Suprapubic skin (tissue), 3 donors: ENCODE measurements at regions not wholly inside any gene's neighbourhood (a gene's known extent, or its start where the extent isn't known, plus 50 kb on each side); places are given as distances from the start of the nearest gene placed in this dataset.
"Not testable (repeated sequence)": the region's sequence is repeated elsewhere in the genome, so short reads cannot be mapped to it uniquely, and the experiment has no call there.

Source experiments
- CTCF ChIP-seq, 2 donors: fragments of 200-600 bp in 1 of 2; fragments of 450-650 bp in 1 of 2; sonication (generic) in 1 of 2; IDR thresholded peaks; one replicate each; pipeline ENCODE4 v1.5.1; 2016 to 2019; ENCODE audit warnings: antibody characterized with exemption in 2 of 2, mild to moderate bottlenecking in 1 of 2, moderate library complexity in 1 of 2
- EP300 ChIP-seq: sonication (generic); formaldehyde crosslinking; IDR thresholded peaks from one replicate; pipeline ENCODE4 v1.6.1; 2017; ENCODE audit warnings: antibody characterized with exemption
- POLR2A ChIP-seq, 2 donors: fragments of 450-650 bp; IDR thresholded peaks; one replicate each; pipeline ENCODE4 v1.6.1; 2017; ENCODE audit warnings: antibody characterized with exemption in 2 of 2, mild to moderate bottlenecking in 2 of 2, moderate library complexity in 2 of 2

GRCh38 chr21:10383571-10383970, 137.8 kb upstream of the TPTE start:
- not testable (repeated sequence) for TF ChIP-seq CTCF (IDR thresholded peaks at IDR 0.05); POLR2A (IDR thresholded peaks at IDR 0.05); EP300
